ENCODE measurements at regions not wholly inside any gene's neighbourhood (a gene's known extent, or its start where the extent isn't known, plus 50 kb on each side); places are given as distances from the start of the nearest gene placed in this dataset.

- no peak for TF ChIP-seq CTCF (IDR thresholded peaks at IDR 0.05 in 2 of 3, conservative IDR thresholded peaks at IDR 0.05 in 1 of 3; ENCODE audit: borderline replicate concordance in 1 of 3, insufficient read depth in 1 of 3, low read depth in 2 of 3, low read length in 2 of 3)
- no peak for TF ChIP-seq TCF7L2 (IDR thresholded peaks at IDR 0.05; ENCODE audit: borderline replicate concordance, extremely low read depth, insufficient read depth, insufficient read length)
- no peak for TF ChIP-seq CEBPB (IDR thresholded peaks at IDR 0.05; ENCODE audit: low read depth)
- no peak for TF ChIP-seq EZH2 (IDR thresholded peaks at IDR 0.05)
- TF ChIP-seq REST (IDR thresholded peaks at IDR 0.05; ENCODE audit: low read depth), result no peak
- no peak for TF ChIP-seq EZH2phosphoT487 (IDR thresholded peaks at IDR 0.05; ENCODE audit: borderline replicate concordance)
Measured at GRCh38 chr19:34831714-34832113, 58.7 kb upstream of the ZNF599 start.
